ENCODE measurements at regions not wholly inside any gene's neighbourhood (a gene's known extent, or its start where the extent isn't known, plus 50 kb on each side); places are given as distances from the start of the nearest gene placed in this dataset.

- TF ChIP-seq ZNF768 (CRISPR knock-in tag; IDR thresholded peaks at IDR 0.05) (no peak), YEATS2 (CRISPR knock-in tag; IDR thresholded peaks at IDR 0.05; ENCODE audit: borderline replicate concordance) (no peak), POLR2A (IDR thresholded peaks at IDR 0.05; ENCODE audit: insufficient read depth in 1 of 2, low read depth in 2 of 2, low read length in 2 of 2) (no peak), CTCF (CRISPR knock-in tag; IDR thresholded peaks at IDR 0.05) (no peak), CBFB (CRISPR knock-in tag; IDR thresholded peaks at IDR 0.05) (no peak), USF2 (IDR thresholded peaks at IDR 0.05; ENCODE audit: low read depth, low read length) (no peak), USF2 (CRISPR knock-in tag; IDR thresholded peaks at IDR 0.05; ENCODE audit: borderline replicate concordance) (no peak), ZKSCAN1 (IDR thresholded peaks at IDR 0.05; ENCODE audit: low read length) (no peak)
These were observed 1629.1 kb upstream of the PCDH20 start for GRCh38 chr13:63044589-63045313.
